Osteoblast (primary cell): ENCODE measurements at regions not wholly inside any gene's neighbourhood (a gene's known extent, or its start where the extent isn't known, plus 50 kb on each side); places are given as distances from the start of the nearest gene placed in this dataset.

Source experiments
- DNase-seq: peaks from one replicate; pipeline ENCODE4 v3.0.0; 2011; ENCODE audit warnings: low spot score, mixed read lengths; ENCODE audit not compliant: insufficient read length; ENCODE audit errors: missing footprints
- H2AFZ ChIP-seq: 2 replicates; pipeline ENCODE4 v1.6.0; 2011; ENCODE audit warnings: mild to moderate bottlenecking, low read length
- H3K27ac ChIP-seq: 2 replicates; pipeline ENCODE4 v1.5.1; 2011; ENCODE audit warnings: mild to moderate bottlenecking, low read depth, low read length, moderate library complexity
- H3K27me3 ChIP-seq: 2 replicates; pipeline ENCODE4 v1.6.0; 2012; ENCODE audit warnings: mild to moderate bottlenecking, control low read depth, inconsistent platforms, low read length, moderate library complexity; ENCODE audit not compliant: insufficient read depth
- H3K36me3 ChIP-seq: 2 replicates; pipeline ENCODE4 v1.5.1; 2011; ENCODE audit warnings: mild to moderate bottlenecking, low read length, control low read depth, moderate library complexity; ENCODE audit not compliant: insufficient read depth
- H3K4me1 ChIP-seq: 2 replicates; pipeline ENCODE4 v1.5.1; 2011; ENCODE audit warnings: mild to moderate bottlenecking, low read length, control low read depth, moderate library complexity; ENCODE audit not compliant: insufficient read depth
- H3K4me2 ChIP-seq: 2 replicates; pipeline ENCODE4 v1.6.0; 2011; ENCODE audit warnings: mild to moderate bottlenecking, low read length; ENCODE audit not compliant: insufficient read depth
- H3K4me3 ChIP-seq: fragments of 200-600 bp; sonication (generic); 3 replicates; pipeline ENCODE4 v1.5.1; 2012; ENCODE audit warnings: mild to moderate bottlenecking, low read length, inconsistent platforms; ENCODE audit not compliant: insufficient read depth
- H3K79me2 ChIP-seq: 2 replicates; pipeline ENCODE4 v1.6.0; 2012; ENCODE audit warnings: mild to moderate bottlenecking, low read length, control low read depth, inconsistent platforms; ENCODE audit not compliant: insufficient read depth
- H3K9me3 ChIP-seq: 2 replicates; pipeline ENCODE4 v1.5.1; 2011; ENCODE audit warnings: low read depth, low read length, control low read depth
- H4K20me1 ChIP-seq: 2 replicates; pipeline ENCODE4 v1.6.0; 2012; ENCODE audit warnings: mild to moderate bottlenecking, low read length, control low read depth; ENCODE audit not compliant: insufficient read depth
- CTCF ChIP-seq: IDR thresholded peaks from 2 replicates; pipeline ENCODE4 v1.5.1; 2011; ENCODE audit warnings: mild to moderate bottlenecking, low read depth, low read length, moderate library complexity; ENCODE audit errors: extremely low read depth

GRCh38 chr14:30115756-30116155 lies 188.1 kb upstream of the PRKD1 start:
- no peak overlapping the region for H3K27ac ChIP-seq
- H3K4me2 ChIP-seq, result no peak overlapping the region
- TF ChIP-seq CTCF, result no peak
- H3K36me3 ChIP-seq, result no peaks in the 10 kb centered on the region
- no peaks in the 10 kb centered on the region for H3K79me2 ChIP-seq
- H3K4me3 ChIP-seq, result no peak overlapping the region
- no peaks in the 10 kb centered on the region for H3K27me3 ChIP-seq
- H3K9me3 ChIP-seq, result no peaks in the 10 kb centered on the region
- H4K20me1 ChIP-seq, result no peaks in the 10 kb centered on the region
- no peaks in the 10 kb centered on the region for H3K4me1 ChIP-seq
- DNase-seq, result no peak
- H2AFZ ChIP-seq, result no peak overlapping the region

- Histone ChIP-seq H3K79me2 (no peaks in the 10 kb centered on the region), H3K27ac (no peak overlapping the region)
Measured at GRCh38 chr14:30118992-30119640, 191.5 kb upstream of the PRKD1 start.

GRCh38 chr14:30125322-30125979 lies 197.8 kb upstream of the PRKD1 start:
- Histone ChIP-seq H3K79me2 (no peaks in the 10 kb centered on the region), H3K4me1 (peaks cover 10% of the 10 kb centered on the region), H2AFZ (no peak overlapping the region), H4K20me1 (no peaks in the 10 kb centered on the region), H3K9me3 (no peaks in the 10 kb centered on the region), H3K4me2 (peak overlapping the region; percentile 9), H3K36me3 (no peaks in the 10 kb centered on the region), H3K27ac (no peak overlapping the region), H3K27me3 (no peaks in the 10 kb centered on the region), H3K4me3 (no peak overlapping the region)
- peak; percentile 72 for DNase-seq
- TF ChIP-seq CTCF, result no peak

More at GRCh38 chr14:30118992-30119640, 191.5 kb upstream of the PRKD1 start:
- DNase-seq, result no peak
- no peaks in the 10 kb centered on the region for H3K27me3 ChIP-seq
- H3K36me3 ChIP-seq, result no peaks in the 10 kb centered on the region
- TF ChIP-seq CTCF, result no peak
- H4K20me1 ChIP-seq, result no peaks in the 10 kb centered on the region
- H3K4me3 ChIP-seq, result no peak overlapping the region
- no peaks in the 10 kb centered on the region for H3K4me1 ChIP-seq
- H2AFZ ChIP-seq, result no peak overlapping the region
- H3K4me2 ChIP-seq, result no peak overlapping the region
- no peaks in the 10 kb centered on the region for H3K9me3 ChIP-seq

GRCh38 chr14:30129807-30130206 lies 202.2 kb upstream of the PRKD1 start:
- peaks cover 10% of the 10 kb centered on the region for H3K4me1 ChIP-seq
- peak; percentile 36 for DNase-seq
- H3K79me2 ChIP-seq, result no peaks in the 10 kb centered on the region
- no peaks in the 10 kb centered on the region for H3K27me3 ChIP-seq
- H3K9me3 ChIP-seq, result no peaks in the 10 kb centered on the region
- no peak overlapping the region for H3K4me3 ChIP-seq
- H4K20me1 ChIP-seq, result no peaks in the 10 kb centered on the region
- H3K36me3 ChIP-seq, result no peaks in the 10 kb centered on the region
- H3K4me2 ChIP-seq, result no peak overlapping the region
- no peak for TF ChIP-seq CTCF
- no peak overlapping the region for H2AFZ ChIP-seq
- H3K27ac ChIP-seq, result no peak overlapping the region
